GM12878 (cell line): ENCODE measurements at regions not wholly inside any gene's neighbourhood (a gene's known extent, or its start where the extent isn't known, plus 50 kb on each side); places are given as distances from the start of the nearest gene placed in this dataset.

ENCODE experiments used
- ATAC-seq: fragments of 200-7000 bp; cut with Tn5 transposase; 3 replicates; pipeline ENCODE4 v1.9.1; 2020; ENCODE audit warnings: mild to moderate bottlenecking, moderate library complexity
- BruUV-seq: library from RNA; stranded (reverse); fragments of 400-500 nt; replicated peaks from 2 replicates; lab custom pipeline; 2021; lab: Mats Ljungman, UMichigan
- CTCF ChIA-PET: fragments of 300-600 bp; sonication (Branson Sonifier 250); formaldehyde crosslinking; extraction: SDS; loops from one replicate; lab custom pipeline; 2021; ENCODE audit warnings: inconsistent platforms; lab: Yijun Ruan, JAX
- POLR2A ChIA-PET: fragments of 350-600 bp; formaldehyde crosslinking; extraction: SDS; loops from one replicate; lab custom pipeline; 2021; ENCODE audit warnings: inconsistent platforms; lab: Charles Lee
- RAD21 ChIA-PET: fragments of 300-600 bp; sonication (Branson Sonifier 250); formaldehyde crosslinking; loops from one replicate; lab custom pipeline; 2023; ENCODE audit warnings: antibody characterized with exemption; ENCODE audit not compliant: unreplicated experiment; lab: Charles Lee
- SMC1A ChIA-PET: fragments of 300-600 bp; sonication (Branson Sonifier 250); formaldehyde crosslinking; loops from one replicate; lab custom pipeline; 2023; ENCODE audit not compliant: unreplicated experiment, uncharacterized antibody; lab: Charles Lee
- DNase-seq: peaks from one replicate; pipeline ENCODE4 v3.0.0-alpha.2; 2011; ENCODE audit warnings: low read depth, low spot score
- FAIRE-seq: peaks from 3 replicates; lab custom pipeline; 2011; peaks lifted over from hg19 to GRCh38; lab: Jason Lieb, UNC
- H2AFZ ChIP-seq: 2 replicates; pipeline ENCODE4 v1.6.0; 2011; ENCODE audit warnings: low read depth, low read length, control low read depth; ENCODE audit not compliant: control insufficient read depth
- H3K27ac ChIP-seq: 2 replicates; pipeline ENCODE4 v1.5.1; 2011; ENCODE audit warnings: control low read depth; ENCODE audit not compliant: control insufficient read depth, insufficient read depth
- H3K27me3 ChIP-seq, 2 experiments: replicated peaks in 1 of 2; 2 replicates each; pipeline versions ENCODE4 v1.6.0 to v1.6.1; 2011; ENCODE audit warnings: low read length in 1 of 2; ENCODE audit not compliant: control insufficient read depth in 2 of 2, insufficient read depth in 2 of 2
- H3K36me3 ChIP-seq, 2 experiments: 2 replicates each; pipeline ENCODE4 v1.5.1; 2011; ENCODE audit warnings: low read length in 1 of 2; ENCODE audit not compliant: control insufficient read depth in 2 of 2, insufficient read depth in 2 of 2
- H3K4me1 ChIP-seq: 2 replicates; pipeline ENCODE4 v1.6.1; 2011; ENCODE audit warnings: mild to moderate bottlenecking, low read length, moderate library complexity, mixed read lengths; ENCODE audit not compliant: control insufficient read depth, insufficient read depth
- H3K4me2 ChIP-seq: 2 replicates; pipeline ENCODE4 v1.6.0; 2011; ENCODE audit warnings: control low read depth; ENCODE audit not compliant: control insufficient read depth, insufficient read depth
- H3K4me3 ChIP-seq: fragments of 200-600 bp; sonication (generic); 2 replicates; pipeline ENCODE4 v1.5.1; 2016
- H3K79me2 ChIP-seq: 2 replicates; pipeline ENCODE4 v1.6.0; 2011; ENCODE audit warnings: low read length; ENCODE audit not compliant: control insufficient read depth, insufficient read depth
- H3K9ac ChIP-seq: 2 replicates; pipeline ENCODE4 v1.8.0; 2011; ENCODE audit warnings: low read length, control low read depth, mixed read lengths; ENCODE audit not compliant: control insufficient read depth, insufficient read depth
- H3K9me3 ChIP-seq: replicated peaks from 3 replicates; pipeline ENCODE4 v1.5.1; 2011; ENCODE audit warnings: mild to moderate bottlenecking, low read length; ENCODE audit not compliant: control insufficient read depth, insufficient read depth
- H4K20me1 ChIP-seq: 2 replicates; pipeline ENCODE4 v1.6.0; 2011; ENCODE audit not compliant: control insufficient read depth, insufficient read depth
- BMI1 ChIP-seq: fragments of 450-650 bp; IDR thresholded peaks from 2 replicates; pipeline ENCODE4 v1.6.1; 2016; ENCODE audit warnings: mild to moderate bottlenecking, moderate library complexity, borderline replicate concordance
- EED ChIP-seq: sonication (generic); IDR thresholded peaks from 2 replicates; pipeline ENCODE4 v1.6.1; 2016; ENCODE audit warnings: antibody characterized with exemption, low read depth
- EP300 ChIP-seq, 2 experiments: fragments of 150-350 bp in 1 of 2; IDR thresholded peaks; 2 replicates each; pipeline ENCODE4 v1.6.1; 2011 to 2012; ENCODE audit warnings: low read depth in 2 of 2, low read length in 2 of 2, borderline replicate concordance in 1 of 2, improper control_type of control experiment in 1 of 2, inconsistent platforms in 1 of 2; ENCODE audit not compliant: control insufficient read depth in 1 of 2
- HDGF ChIP-seq: fragments of 450-650 bp; IDR thresholded peaks from 2 replicates; pipeline ENCODE4 v1.6.1; 2016; ENCODE audit warnings: antibody characterized with exemption
- IKZF1 ChIP-seq: fragments of 450-650 bp; conservative IDR thresholded peaks from 2 replicates; pipeline ENCODE4 v1.6.1; 2017; ENCODE audit warnings: antibody characterized with exemption, mild to moderate bottlenecking
- JUND ChIP-seq: IDR thresholded peaks from 2 replicates; pipeline ENCODE4 v1.6.1; 2012; ENCODE audit warnings: low read depth, mild to moderate bottlenecking, low read length, improper control_type of control experiment, moderate library complexity
- KAT2A ChIP-seq: conservative IDR thresholded peaks from 2 replicates; pipeline ENCODE4 v1.6.1; 2011; ENCODE audit warnings: low read depth, low read length; ENCODE audit not compliant: control insufficient read depth
- NBN ChIP-seq: fragments of 450-650 bp; IDR thresholded peaks from 2 replicates; pipeline ENCODE4 v1.6.1; 2016
- NFXL1 ChIP-seq: fragments of 450-650 bp; IDR thresholded peaks from 2 replicates; pipeline ENCODE4 v1.6.1; 2017; ENCODE audit warnings: antibody characterized with exemption, mild to moderate bottlenecking, borderline replicate concordance
- PAX5 ChIP-seq: IDR thresholded peaks from 2 replicates; pipeline ENCODE4 v1.6.1; 2011; ENCODE audit warnings: low read depth, low read length, borderline replicate concordance
- RAD51 ChIP-seq: fragments of 450-650 bp; IDR thresholded peaks from 2 replicates; pipeline ENCODE4 v1.6.1; 2016; ENCODE audit warnings: moderate library complexity, mild to moderate bottlenecking, inconsistent platforms
- SIX5 ChIP-seq: IDR thresholded peaks from 2 replicates; pipeline ENCODE4 v1.6.1; 2011; ENCODE audit warnings: mild to moderate bottlenecking, low read depth, low read length, moderate library complexity; ENCODE audit not compliant: severe bottlenecking
- SREBF1 ChIP-seq: IDR thresholded peaks from 2 replicates; pipeline ENCODE4 v1.6.1; 2012; ENCODE audit warnings: mild to moderate bottlenecking, low read length
- ZNF217 ChIP-seq: fragments of 450-650 bp; IDR thresholded peaks from 2 replicates; pipeline ENCODE4 v1.6.1; 2017; ENCODE audit warnings: antibody characterized with exemption, mild to moderate bottlenecking
- ZNF384 ChIP-seq: IDR thresholded peaks from 2 replicates; pipeline ENCODE4 v1.6.1; 2012; ENCODE audit warnings: low read depth, mild to moderate bottlenecking, low read length, improper control_type of control experiment, borderline replicate concordance
- WGBS: methylation state at CpG from one replicate; pipeline ENCODE4 v1.1.6; 2016; ENCODE audit warnings: low lambda C conversion rate; ENCODE audit not compliant: insufficient replicate concordance, insufficient coverage; ENCODE audit errors: missing lambda C conversion rate; 5-methylcytosine and 5-hydroxymethylcytosine counted together
- in situ Hi-C: fragments of 300-500 bp; cut with MboI; formaldehyde crosslinking; loops from 9 replicates; pipeline ENCODE4 v1.14.3; 2018; ENCODE audit warnings: mixed read lengths
- intact Hi-C: fragments of 100-400 bp; cut with micrococcal nuclease; formaldehyde crosslinking; loops from one replicate; pipeline ENCODE4 v1.14.2; 2022; ENCODE audit not compliant: unreplicated experiment

- FAIRE-seq: no peak
- no peak for DNase-seq
- intact Hi-C loops: no loop called here
- in situ Hi-C loops: no loop called here
- ChIA-PET SMC1A (no interaction called here), RAD21 (no interaction called here), CTCF (no interaction called here), POLR2A (no interaction called here)
- H2AFZ ChIP-seq: no peak overlapping the region
- H3K4me1 ChIP-seq: peaks cover 20% of the 10 kb centered on the region
- H3K9me3 ChIP-seq: no peaks in the 10 kb centered on the region
- 58% methylated on average over 2 of the region's 2 CpGs for WGBS
- no peak for ATAC-seq
- no TSS peak for BruUV-seq
- no peaks in the 10 kb centered on the region for H4K20me1 ChIP-seq
- no peak overlapping the region for H3K4me3 ChIP-seq
- TF ChIP-seq BMI1 (no peak), NFXL1 (no peak), JUND (no peak), SIX5 (no peak), ZNF384 (no peak), EED (no peak), KAT2A (no peak), SREBF1 (no peak), PAX5 (no peak), RAD51 (no peak), NBN (no peak), IKZF1 (no peak), EP300 (IDR thresholded peaks at IDR 0.05; ENCODE audit: borderline replicate concordance in 1 of 2, control insufficient read depth in 1 of 2, low read depth in 2 of 2, low read length in 2 of 2) (no peak), ZNF217 (no peak), HDGF (no peak)
- H3K4me2 ChIP-seq: no peak overlapping the region
- no peaks in the 10 kb centered on the region for H3K27me3 ChIP-seq
- no peak overlapping the region for H3K9ac ChIP-seq
- no peaks in the 10 kb centered on the region for H3K36me3 ChIP-seq
- H3K79me2 ChIP-seq: no peaks in the 10 kb centered on the region
- H3K27ac ChIP-seq: no peak overlapping the region
These were observed 77.6 kb upstream of the POMGNT2 start for GRCh38 chr3:43183456-43183855.
